ENCODE measurements at regions not wholly inside any gene's neighbourhood (a gene's known extent, or its start where the extent isn't known, plus 50 kb on each side); places are given as distances from the start of the nearest gene placed in this dataset.

DNA sequence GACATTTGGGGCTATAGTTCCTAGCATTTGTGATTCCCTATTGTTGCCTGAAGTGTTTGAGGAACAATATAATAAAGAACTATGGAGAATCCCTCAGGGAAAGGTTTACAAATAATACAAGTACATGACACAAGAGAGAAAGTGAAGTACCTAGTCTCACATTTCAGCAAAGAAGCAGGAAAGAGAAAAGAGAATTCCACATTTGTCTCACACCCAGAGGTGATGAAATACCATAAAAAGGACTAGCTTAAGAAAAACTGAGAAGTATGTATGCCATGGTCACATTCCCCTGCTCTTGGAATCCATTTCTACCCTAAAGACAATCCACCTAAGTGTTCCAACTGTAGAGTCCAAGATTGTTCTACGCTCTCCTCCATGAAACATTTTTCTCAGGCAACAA is 79.0 kb upstream of the TARS1 start:
- TF ChIP-seq, protein P1, sequence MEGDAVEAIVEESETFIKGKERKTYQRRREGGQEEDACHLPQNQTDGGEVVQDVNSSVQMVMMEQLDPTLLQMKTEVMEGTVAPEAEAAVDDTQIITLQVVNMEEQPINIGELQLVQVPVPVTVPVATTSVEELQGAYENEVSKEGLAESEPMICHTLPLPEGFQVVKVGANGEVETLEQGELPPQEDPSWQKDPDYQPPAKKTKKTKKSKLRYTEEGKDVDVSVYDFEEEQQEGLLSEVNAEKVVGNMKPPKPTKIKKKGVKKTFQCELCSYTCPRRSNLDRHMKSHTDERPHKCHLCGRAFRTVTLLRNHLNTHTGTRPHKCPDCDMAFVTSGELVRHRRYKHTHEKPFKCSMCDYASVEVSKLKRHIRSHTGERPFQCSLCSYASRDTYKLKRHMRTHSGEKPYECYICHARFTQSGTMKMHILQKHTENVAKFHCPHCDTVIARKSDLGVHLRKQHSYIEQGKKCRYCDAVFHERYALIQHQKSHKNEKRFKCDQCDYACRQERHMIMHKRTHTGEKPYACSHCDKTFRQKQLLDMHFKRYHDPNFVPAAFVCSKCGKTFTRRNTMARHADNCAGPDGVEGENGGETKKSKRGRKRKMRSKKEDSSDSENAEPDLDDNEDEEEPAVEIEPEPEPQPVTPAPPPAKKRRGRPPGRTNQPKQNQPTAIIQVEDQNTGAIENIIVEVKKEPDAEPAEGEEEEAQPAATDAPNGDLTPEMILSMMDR (conservative IDR thresholded peaks at IDR 0.05; ENCODE audit: low read depth, low read length) = no peak
- TF ChIP-seq EZH2phosphoT487 (IDR thresholded peaks at IDR 0.05; ENCODE audit: borderline replicate concordance, low read length) = no peak
- no peak for TF ChIP-seq EZH2 (IDR thresholded peaks at IDR 0.05; ENCODE audit: low read length, unreplicated experiment)

Data from PC-3 (cell line).